ENCODE measurements at regions not wholly inside any gene's neighbourhood (a gene's known extent, or its start where the extent isn't known, plus 50 kb on each side); places are given as distances from the start of the nearest gene placed in this dataset.
A peak's percentile ranks its signal among the peaks of the same experiment; 100 is the strongest.

GRCh38 chr2:128834207-128834879, 515.7 kb upstream of the HS6ST1 start:
- peak; percentile 37 for DNase-seq
- no peaks in the 10 kb centered on the region for H3K27me3 ChIP-seq (ENCODE audit: low read length)
- H3K4me3 ChIP-seq (ENCODE audit: low read length), result no peak overlapping the region
- no peak overlapping the region for H2AFZ ChIP-seq (ENCODE audit: low read length)
- H3K79me2 ChIP-seq (ENCODE audit: low read length), result no peaks in the 10 kb centered on the region
- H3K27ac ChIP-seq (ENCODE audit: low read length), result no peak overlapping the region
- no peak overlapping the region for H3K9ac ChIP-seq (ENCODE audit: low read length)
- no peaks in the 10 kb centered on the region for H3K36me3 ChIP-seq (ENCODE audit: insufficient read depth, low read length)
- no peak overlapping the region for H3K4me2 ChIP-seq (ENCODE audit: low read depth, low read length, poor library complexity, severe bottlenecking)
- no peaks in the 10 kb centered on the region for H3K9me2 ChIP-seq (replicated peaks; ENCODE audit: insufficient read depth, low read length)
- no peaks in the 10 kb centered on the region for H3K9me3 ChIP-seq (ENCODE audit: low read length)
- H4K20me1 ChIP-seq (ENCODE audit: insufficient read depth, low read depth, low read length), result no peaks in the 10 kb centered on the region
- H3K4me1 ChIP-seq (ENCODE audit: low read length), result peaks cover 5% of the 10 kb centered on the region

GRCh38 chr2:128834880-128835252, 516.2 kb upstream of the HS6ST1 start:
- no peak for DNase-seq
- H2AFZ ChIP-seq (ENCODE audit: low read length), result no peak overlapping the region
- H4K20me1 ChIP-seq (ENCODE audit: insufficient read depth, low read depth, low read length), result no peaks in the 10 kb centered on the region
- no peak overlapping the region for H3K4me2 ChIP-seq (ENCODE audit: low read depth, low read length, poor library complexity, severe bottlenecking)
- no peaks in the 10 kb centered on the region for H3K9me2 ChIP-seq (replicated peaks; ENCODE audit: insufficient read depth, low read length)
- H3K4me3 ChIP-seq (ENCODE audit: low read length), result no peak overlapping the region
- no peak overlapping the region for H3K9ac ChIP-seq (ENCODE audit: low read length)
- no peak overlapping the region for H3K27ac ChIP-seq (ENCODE audit: low read length)
- H3K79me2 ChIP-seq (ENCODE audit: low read length), result no peaks in the 10 kb centered on the region
- no peaks in the 10 kb centered on the region for H3K9me3 ChIP-seq (ENCODE audit: low read length)
- H3K36me3 ChIP-seq (ENCODE audit: insufficient read depth, low read length), result no peaks in the 10 kb centered on the region
- H3K27me3 ChIP-seq (ENCODE audit: low read length), result no peaks in the 10 kb centered on the region
- H3K4me1 ChIP-seq (ENCODE audit: low read length), result peaks cover 5% of the 10 kb centered on the region

GRCh38 chr2:128835342-128835855, 516.7 kb upstream of the HS6ST1 start:
- Histone ChIP-seq H3K27ac (ENCODE audit: low read length) (no peak overlapping the region), H3K4me2 (ENCODE audit: low read depth, low read length, poor library complexity, severe bottlenecking) (no peak overlapping the region), H4K20me1 (ENCODE audit: insufficient read depth, low read depth, low read length) (no peaks in the 10 kb centered on the region), H3K79me2 (ENCODE audit: low read length) (no peaks in the 10 kb centered on the region), H3K9ac (ENCODE audit: low read length) (no peak overlapping the region), H2AFZ (ENCODE audit: low read length) (no peak overlapping the region), H3K36me3 (ENCODE audit: insufficient read depth, low read length) (no peaks in the 10 kb centered on the region), H3K9me3 (ENCODE audit: low read length) (no peaks in the 10 kb centered on the region), H3K4me3 (ENCODE audit: low read length) (no peak overlapping the region), H3K9me2 (replicated peaks; ENCODE audit: insufficient read depth, low read length) (no peaks in the 10 kb centered on the region), H3K27me3 (ENCODE audit: low read length) (no peaks in the 10 kb centered on the region), H3K4me1 (ENCODE audit: low read length) (peaks cover 5% of the 10 kb centered on the region)
- DNase-seq, result peak; percentile 2

- no peaks in the 10 kb centered on the region for H3K9me3 ChIP-seq (ENCODE audit: low read length)
- peaks cover 5% of the 10 kb centered on the region for H3K4me1 ChIP-seq (ENCODE audit: low read length)
- no peak overlapping the region for H3K4me2 ChIP-seq (ENCODE audit: low read depth, low read length, poor library complexity, severe bottlenecking)
- no peak overlapping the region for H3K4me3 ChIP-seq (ENCODE audit: low read length)
- H3K27ac ChIP-seq (ENCODE audit: low read length), result no peak overlapping the region
- H2AFZ ChIP-seq (ENCODE audit: low read length), result no peak overlapping the region
- H3K79me2 ChIP-seq (ENCODE audit: low read length), result no peaks in the 10 kb centered on the region
- H3K36me3 ChIP-seq (ENCODE audit: insufficient read depth, low read length), result no peaks in the 10 kb centered on the region
- H3K9me2 ChIP-seq (replicated peaks; ENCODE audit: insufficient read depth, low read length), result no peaks in the 10 kb centered on the region
- H3K9ac ChIP-seq (ENCODE audit: low read length), result no peak overlapping the region
- peak; percentile 14 for DNase-seq
- H4K20me1 ChIP-seq (ENCODE audit: insufficient read depth, low read depth, low read length), result no peaks in the 10 kb centered on the region
- H3K27me3 ChIP-seq (ENCODE audit: low read length), result no peaks in the 10 kb centered on the region
Measured at GRCh38 chr2:128835974-128836373, 517.3 kb upstream of the HS6ST1 start.

GRCh38 chr2:128836559-128837100, 518.0 kb upstream of the HS6ST1 start:
- no peak overlapping the region for H3K27ac ChIP-seq (ENCODE audit: low read length)
- no peaks in the 10 kb centered on the region for H3K9me3 ChIP-seq (ENCODE audit: low read length)
- no peaks in the 10 kb centered on the region for H3K79me2 ChIP-seq (ENCODE audit: low read length)
- peaks cover 12% of the 10 kb centered on the region for H3K4me1 ChIP-seq (ENCODE audit: low read length)
- peak; percentile 21 for DNase-seq
- H2AFZ ChIP-seq (ENCODE audit: low read length), result 0 out of 2 replicates have a peak overlapping the region, but pooled peaks have one; percentile 30
- H3K9me2 ChIP-seq (replicated peaks; ENCODE audit: insufficient read depth, low read length), result no peaks in the 10 kb centered on the region
- H4K20me1 ChIP-seq (ENCODE audit: insufficient read depth, low read depth, low read length), result no peaks in the 10 kb centered on the region
- no peaks in the 10 kb centered on the region for H3K27me3 ChIP-seq (ENCODE audit: low read length)
- no peak overlapping the region for H3K9ac ChIP-seq (ENCODE audit: low read length)
- H3K4me2 ChIP-seq (ENCODE audit: low read depth, low read length, poor library complexity, severe bottlenecking), result no peak overlapping the region
- no peaks in the 10 kb centered on the region for H3K36me3 ChIP-seq (ENCODE audit: insufficient read depth, low read length)
- no peak overlapping the region for H3K4me3 ChIP-seq (ENCODE audit: low read length)

GRCh38 chr2:128838244-128838643, 519.6 kb upstream of the HS6ST1 start:
- Histone ChIP-seq H3K9ac (ENCODE audit: low read length) (no peak overlapping the region), H3K27me3 (ENCODE audit: low read length) (no peaks in the 10 kb centered on the region), H2AFZ (ENCODE audit: low read length) (no peak overlapping the region), H3K4me3 (ENCODE audit: low read length) (no peak overlapping the region), H3K9me2 (replicated peaks; ENCODE audit: insufficient read depth, low read length) (no peaks in the 10 kb centered on the region), H3K4me2 (ENCODE audit: low read depth, low read length, poor library complexity, severe bottlenecking) (no peak overlapping the region), H3K36me3 (ENCODE audit: insufficient read depth, low read length) (no peaks in the 10 kb centered on the region), H3K4me1 (ENCODE audit: low read length) (peaks cover 24% of the 10 kb centered on the region), H3K27ac (ENCODE audit: low read length) (no peak overlapping the region), H4K20me1 (ENCODE audit: insufficient read depth, low read depth, low read length) (no peaks in the 10 kb centered on the region), H3K79me2 (ENCODE audit: low read length) (no peaks in the 10 kb centered on the region), H3K9me3 (ENCODE audit: low read length) (no peaks in the 10 kb centered on the region)
- DNase-seq, result no peak

GRCh38 chr2:128841803-128842202, 523.1 kb upstream of the HS6ST1 start:
- Histone ChIP-seq H3K79me2 (ENCODE audit: low read length) (no peaks in the 10 kb centered on the region), H2AFZ (ENCODE audit: low read length) (peak overlapping the region; percentile 77; the same call in 1 of the 2 replicates), H3K4me3 (ENCODE audit: low read length) (peak overlapping the region; percentile 4; the same call in 1 of the 2 replicates), H3K4me2 (ENCODE audit: low read depth, low read length, poor library complexity, severe bottlenecking) (peak overlapping the region; percentile 34), H4K20me1 (ENCODE audit: insufficient read depth, low read depth, low read length) (no peaks in the 10 kb centered on the region), H3K27ac (ENCODE audit: low read length) (no peak overlapping the region), H3K27me3 (ENCODE audit: low read length) (no peaks in the 10 kb centered on the region), H3K9me3 (ENCODE audit: low read length) (no peaks in the 10 kb centered on the region), H3K9me2 (replicated peaks; ENCODE audit: insufficient read depth, low read length) (no peaks in the 10 kb centered on the region), H3K36me3 (ENCODE audit: insufficient read depth, low read length) (no peaks in the 10 kb centered on the region), H3K9ac (ENCODE audit: low read length) (no peak overlapping the region), H3K4me1 (ENCODE audit: low read length) (peaks cover 22% of the 10 kb centered on the region)
- DNase-seq, result no peak

- no peaks in the 10 kb centered on the region for H3K27me3 ChIP-seq (ENCODE audit: low read length)
- H4K20me1 ChIP-seq (ENCODE audit: insufficient read depth, low read depth, low read length), result no peaks in the 10 kb centered on the region
- no peak overlapping the region for H3K9ac ChIP-seq (ENCODE audit: low read length)
Measured at GRCh38 chr2:128867311-128867710, 548.6 kb upstream of the HS6ST1 start.

More at GRCh38 chr2:128867311-128867710, 548.6 kb upstream of the HS6ST1 start:
- Histone ChIP-seq H3K4me1 (ENCODE audit: low read length) (peaks cover 13% of the 10 kb centered on the region), H3K9me2 (replicated peaks; ENCODE audit: insufficient read depth, low read length) (no peaks in the 10 kb centered on the region), H2AFZ (ENCODE audit: low read length) (no peak overlapping the region), H3K9me3 (ENCODE audit: low read length) (no peaks in the 10 kb centered on the region), H3K4me3 (ENCODE audit: low read length) (no peak overlapping the region), H3K4me2 (ENCODE audit: low read depth, low read length, poor library complexity, severe bottlenecking) (no peak overlapping the region), H3K27ac (ENCODE audit: low read length) (no peak overlapping the region), H3K36me3 (ENCODE audit: insufficient read depth, low read length) (no peaks in the 10 kb centered on the region), H3K79me2 (ENCODE audit: low read length) (no peaks in the 10 kb centered on the region)
- DNase-seq, result no peak
